ENCODE measurements at regions not wholly inside any gene's neighbourhood (a gene's known extent, or its start where the extent isn't known, plus 50 kb on each side); places are given as distances from the start of the nearest gene placed in this dataset.

DNA sequence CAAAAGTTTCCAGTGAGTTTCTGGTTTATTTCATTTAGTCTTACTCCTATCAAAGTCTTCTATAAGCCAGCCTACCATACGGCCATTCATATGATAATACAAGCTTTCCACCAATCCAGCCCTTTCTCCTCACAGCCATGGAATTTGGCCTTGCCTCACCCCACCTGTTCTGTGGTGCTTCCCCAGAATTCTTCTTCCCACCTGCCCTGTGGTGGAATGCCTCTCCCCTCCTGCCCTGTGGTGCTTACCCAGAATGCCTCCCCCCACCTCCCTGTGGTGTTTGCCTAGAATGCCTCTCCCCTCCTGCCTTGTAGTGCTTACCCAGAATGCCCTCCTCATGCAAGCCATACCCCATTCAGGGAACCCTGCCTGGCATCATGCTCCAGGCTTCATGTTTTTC, 90.3 kb upstream of the APC start:
- TF ChIP-seq YBX1 (IDR thresholded peaks at IDR 0.05) (no peak), RAD21 (CRISPR knock-in tag; conservative IDR thresholded peaks at IDR 0.05 in 1 of 2, IDR thresholded peaks at IDR 0.05 in 1 of 2) (no peak)
- TF ChIP-seq, protein P1, sequence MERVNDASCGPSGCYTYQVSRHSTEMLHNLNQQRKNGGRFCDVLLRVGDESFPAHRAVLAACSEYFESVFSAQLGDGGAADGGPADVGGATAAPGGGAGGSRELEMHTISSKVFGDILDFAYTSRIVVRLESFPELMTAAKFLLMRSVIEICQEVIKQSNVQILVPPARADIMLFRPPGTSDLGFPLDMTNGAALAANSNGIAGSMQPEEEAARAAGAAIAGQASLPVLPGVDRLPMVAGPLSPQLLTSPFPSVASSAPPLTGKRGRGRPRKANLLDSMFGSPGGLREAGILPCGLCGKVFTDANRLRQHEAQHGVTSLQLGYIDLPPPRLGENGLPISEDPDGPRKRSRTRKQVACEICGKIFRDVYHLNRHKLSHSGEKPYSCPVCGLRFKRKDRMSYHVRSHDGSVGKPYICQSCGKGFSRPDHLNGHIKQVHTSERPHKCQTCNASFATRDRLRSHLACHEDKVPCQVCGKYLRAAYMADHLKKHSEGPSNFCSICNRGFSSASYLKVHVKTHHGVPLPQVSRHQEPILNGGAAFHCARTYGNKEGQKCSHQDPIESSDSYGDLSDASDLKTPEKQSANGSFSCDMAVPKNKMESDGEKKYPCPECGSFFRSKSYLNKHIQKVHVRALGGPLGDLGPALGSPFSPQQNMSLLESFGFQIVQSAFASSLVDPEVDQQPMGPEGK (CRISPR knock-in tag; IDR thresholded peaks at IDR 0.05; ENCODE audit: borderline replicate concordance) = no peak
- TF ChIP-seq, protein P2, sequence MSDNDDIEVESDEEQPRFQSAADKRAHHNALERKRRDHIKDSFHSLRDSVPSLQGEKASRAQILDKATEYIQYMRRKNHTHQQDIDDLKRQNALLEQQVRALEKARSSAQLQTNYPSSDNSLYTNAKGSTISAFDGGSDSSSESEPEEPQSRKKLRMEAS (CRISPR knock-in tag; IDR thresholded peaks at IDR 0.05) = no peak
- TF ChIP-seq, protein P3, sequence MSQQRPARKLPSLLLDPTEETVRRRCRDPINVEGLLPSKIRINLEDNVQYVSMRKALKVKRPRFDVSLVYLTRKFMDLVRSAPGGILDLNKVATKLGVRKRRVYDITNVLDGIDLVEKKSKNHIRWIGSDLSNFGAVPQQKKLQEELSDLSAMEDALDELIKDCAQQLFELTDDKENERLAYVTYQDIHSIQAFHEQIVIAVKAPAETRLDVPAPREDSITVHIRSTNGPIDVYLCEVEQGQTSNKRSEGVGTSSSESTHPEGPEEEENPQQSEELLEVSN (IDR thresholded peaks at IDR 0.05; ENCODE audit: borderline replicate concordance in 1 of 2, extremely low read depth in 1 of 2, insufficient read depth in 1 of 2, insufficient read length in 1 of 2, low read depth in 1 of 2, low read length in 1 of 2, poor library complexity in 1 of 2, severe bottlenecking in 1 of 2) = no peak
- TF ChIP-seq, protein P4, sequence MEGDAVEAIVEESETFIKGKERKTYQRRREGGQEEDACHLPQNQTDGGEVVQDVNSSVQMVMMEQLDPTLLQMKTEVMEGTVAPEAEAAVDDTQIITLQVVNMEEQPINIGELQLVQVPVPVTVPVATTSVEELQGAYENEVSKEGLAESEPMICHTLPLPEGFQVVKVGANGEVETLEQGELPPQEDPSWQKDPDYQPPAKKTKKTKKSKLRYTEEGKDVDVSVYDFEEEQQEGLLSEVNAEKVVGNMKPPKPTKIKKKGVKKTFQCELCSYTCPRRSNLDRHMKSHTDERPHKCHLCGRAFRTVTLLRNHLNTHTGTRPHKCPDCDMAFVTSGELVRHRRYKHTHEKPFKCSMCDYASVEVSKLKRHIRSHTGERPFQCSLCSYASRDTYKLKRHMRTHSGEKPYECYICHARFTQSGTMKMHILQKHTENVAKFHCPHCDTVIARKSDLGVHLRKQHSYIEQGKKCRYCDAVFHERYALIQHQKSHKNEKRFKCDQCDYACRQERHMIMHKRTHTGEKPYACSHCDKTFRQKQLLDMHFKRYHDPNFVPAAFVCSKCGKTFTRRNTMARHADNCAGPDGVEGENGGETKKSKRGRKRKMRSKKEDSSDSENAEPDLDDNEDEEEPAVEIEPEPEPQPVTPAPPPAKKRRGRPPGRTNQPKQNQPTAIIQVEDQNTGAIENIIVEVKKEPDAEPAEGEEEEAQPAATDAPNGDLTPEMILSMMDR (IDR thresholded peaks at IDR 0.05 in 2 of 3, conservative IDR thresholded peaks at IDR 0.05 in 1 of 3; ENCODE audit: insufficient read depth in 2 of 3, low read depth in 1 of 3, low read length in 3 of 3) = no peak
- TF ChIP-seq, protein P5, sequence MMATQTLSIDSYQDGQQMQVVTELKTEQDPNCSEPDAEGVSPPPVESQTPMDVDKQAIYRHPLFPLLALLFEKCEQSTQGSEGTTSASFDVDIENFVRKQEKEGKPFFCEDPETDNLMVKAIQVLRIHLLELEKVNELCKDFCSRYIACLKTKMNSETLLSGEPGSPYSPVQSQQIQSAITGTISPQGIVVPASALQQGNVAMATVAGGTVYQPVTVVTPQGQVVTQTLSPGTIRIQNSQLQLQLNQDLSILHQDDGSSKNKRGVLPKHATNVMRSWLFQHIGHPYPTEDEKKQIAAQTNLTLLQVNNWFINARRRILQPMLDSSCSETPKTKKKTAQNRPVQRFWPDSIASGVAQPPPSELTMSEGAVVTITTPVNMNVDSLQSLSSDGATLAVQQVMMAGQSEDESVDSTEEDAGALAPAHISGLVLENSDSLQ (IDR thresholded peaks at IDR 0.05) = no peak
